ENCODE measurements at regions not wholly inside any gene's neighbourhood (a gene's known extent, or its start where the extent isn't known, plus 50 kb on each side); places are given as distances from the start of the nearest gene placed in this dataset.

GRCh38 chr4:36921476-36922216 lies 322.9 kb upstream of the NWD2 start:
- DNase-seq (ENCODE audit: low read depth in 2 of 3, low spot score in 1 of 3) = no peak

- DNase-seq (ENCODE audit: low read depth in 2 of 3, low spot score in 1 of 3) = no peak
These were observed 313.9 kb upstream of the NWD2 start for GRCh38 chr4:36930562-36931111.

- DNase-seq (ENCODE audit: low read depth in 2 of 3, low spot score in 1 of 3) = no peak
These were observed 300.3 kb upstream of the NWD2 start for GRCh38 chr4:36944232-36944631.

GRCh38 chr4:36961420-36961819 lies 283.1 kb upstream of the NWD2 start:
- DNase-seq (ENCODE audit: low read depth in 2 of 3, low spot score in 1 of 3) = no peak

- no peak for DNase-seq (ENCODE audit: low read depth in 2 of 3, low spot score in 1 of 3)
These were observed 277.6 kb upstream of the NWD2 start for GRCh38 chr4:36966756-36967460.

GRCh38 chr4:36979533-36979932 lies 265.0 kb upstream of the NWD2 start:
- DNase-seq (ENCODE audit: low read depth in 2 of 3, low spot score in 1 of 3) = no peak

- no peak for DNase-seq (ENCODE audit: low read depth in 2 of 3, low spot score in 1 of 3)
These were observed 254.2 kb upstream of the NWD2 start for GRCh38 chr4:36990128-36990872.

GRCh38 chr4:36997727-36998126 lies 246.8 kb upstream of the NWD2 start:
- DNase-seq (ENCODE audit: low read depth in 2 of 3, low spot score in 1 of 3) = no peak

GRCh38 chr4:37000281-37000680 lies 244.3 kb upstream of the NWD2 start:
- DNase-seq (ENCODE audit: low read depth in 2 of 3, low spot score in 1 of 3) = no peak

- DNase-seq (ENCODE audit: low read depth in 2 of 3, low spot score in 1 of 3) = no peak
These were observed 242.7 kb upstream of the NWD2 start for GRCh38 chr4:37001688-37002436.

GRCh38 chr4:37002625-37003024 lies 241.9 kb upstream of the NWD2 start:
- no peak for DNase-seq (ENCODE audit: low read depth in 2 of 3, low spot score in 1 of 3)

GRCh38 chr4:37008199-37008598 lies 236.3 kb upstream of the NWD2 start:
- no peak for DNase-seq (ENCODE audit: low read depth in 2 of 3, low spot score in 1 of 3)

- no peak for DNase-seq (ENCODE audit: low read depth in 2 of 3, low spot score in 1 of 3)
These were observed 230.0 kb upstream of the NWD2 start for GRCh38 chr4:37014584-37014983.

- no peak for DNase-seq (ENCODE audit: low read depth in 2 of 3, low spot score in 1 of 3)
These were observed 229.2 kb upstream of the NWD2 start for GRCh38 chr4:37015391-37015790.

GRCh38 chr4:37023504-37023903 lies 221.0 kb upstream of the NWD2 start:
- no peak for DNase-seq (ENCODE audit: low read depth in 2 of 3, low spot score in 1 of 3)

- no peak for DNase-seq (ENCODE audit: low read depth in 2 of 3, low spot score in 1 of 3)
These were observed 220.5 kb upstream of the NWD2 start for GRCh38 chr4:37023996-37024395.

GRCh38 chr4:37040816-37041215 lies 203.7 kb upstream of the NWD2 start:
- no peak for DNase-seq (ENCODE audit: low read depth in 2 of 3, low spot score in 1 of 3)

- no peak for DNase-seq (ENCODE audit: low read depth in 2 of 3, low spot score in 1 of 3)
These were observed 201.2 kb upstream of the NWD2 start for GRCh38 chr4:37043342-37043741.

GRCh38 chr4:37051111-37051510 lies 193.4 kb upstream of the NWD2 start:
- DNase-seq (ENCODE audit: low read depth in 2 of 3, low spot score in 1 of 3) = no peak

GRCh38 chr4:37051866-37052265 lies 192.7 kb upstream of the NWD2 start:
- no peak for DNase-seq (ENCODE audit: low read depth in 2 of 3, low spot score in 1 of 3)

GRCh38 chr4:37054531-37055077 lies 189.9 kb upstream of the NWD2 start:
- DNase-seq (ENCODE audit: low read depth in 2 of 3, low spot score in 1 of 3) = no peak

Data from stimulated activated CD4-positive, alpha-beta T cell treated with anti-CD3 and anti-CD28 coated beads, Interleukin-12 subunit alpha, Interleukin-12 subunit beta, amount 100 ng/mL, for 48 hours (primary cell).